Mesodermal cell (in vitro differentiated cells): ENCODE measurements at regions not wholly inside any gene's neighbourhood (a gene's known extent, or its start where the extent isn't known, plus 50 kb on each side); places are given as distances from the start of the nearest gene placed in this dataset.

ENCODE experiments used
- H3K27ac ChIP-seq: 2 replicates; pipeline ENCODE4 v1.7.0; 2013; ENCODE audit warnings: mild to moderate bottlenecking, low read depth, low read length, moderate library complexity; ENCODE audit not compliant: severe bottlenecking
- H3K36me3 ChIP-seq: 2 replicates; pipeline ENCODE4 v1.7.1; 2013; ENCODE audit warnings: mild to moderate bottlenecking, low read length, moderate library complexity; ENCODE audit not compliant: control insufficient read depth, insufficient read depth
- H3K4me1 ChIP-seq: one replicate; pipeline ENCODE4 v1.7.1; 2013; ENCODE audit warnings: mild to moderate bottlenecking, low read length; ENCODE audit not compliant: insufficient read depth, control insufficient read depth, poor library complexity, severe bottlenecking
- H3K4me3 ChIP-seq: 2 replicates; pipeline ENCODE4 v1.7.0; 2013; ENCODE audit warnings: low read length, control low read depth, mild to moderate bottlenecking; ENCODE audit not compliant: insufficient read depth, poor library complexity, severe bottlenecking; ENCODE audit errors: extremely low read depth
- H3K9me3 ChIP-seq: 2 replicates; pipeline ENCODE4 v1.7.1; 2013; ENCODE audit warnings: mild to moderate bottlenecking, low read length, moderate library complexity; ENCODE audit not compliant: control insufficient read depth
- WGBS, 2 experiments: methylation state at CpG; one replicate each; pipeline ENCODE4 v1.1.5; 2013; ENCODE audit warnings: missing lambda C conversion rate in 2 of 2; ENCODE audit not compliant: insufficient coverage in 2 of 2; 5-methylcytosine and 5-hydroxymethylcytosine counted together

GRCh38 chr3:95751509-95751908 lies 1062.9 kb upstream of the EPHA6 start:
- Histone ChIP-seq H3K9me3 (no peaks in the 10 kb centered on the region), H3K27ac (no peak overlapping the region), H3K4me1 (no peaks in the 10 kb centered on the region), H3K4me3 (no peak overlapping the region), H3K36me3 (no peaks in the 10 kb centered on the region)
- 67% methylated on average over 1 of the region's 3 CpGs; no CpG with 5 or more reads in 1 of the 2 experiments for WGBS, 2 experiments

GRCh38 chr3:95752199-95752598 lies 1062.2 kb upstream of the EPHA6 start:
- Histone ChIP-seq H3K9me3 (no peaks in the 10 kb centered on the region), H3K4me1 (no peaks in the 10 kb centered on the region), H3K36me3 (no peaks in the 10 kb centered on the region), H3K27ac (no peak overlapping the region), H3K4me3 (no peak overlapping the region)
- WGBS, 2 experiments = 100% methylated on average over 1 of the region's 2 CpGs; no CpG with 5 or more reads in 1 of the 2 experiments

GRCh38 chr3:95758707-95759106 lies 1055.7 kb upstream of the EPHA6 start:
- WGBS, 2 experiments = 70 to 83% methylated on average over 2 to 4 of the region's 4 CpGs
- Histone ChIP-seq H3K27ac (no peak overlapping the region), H3K9me3 (no peaks in the 10 kb centered on the region), H3K4me3 (no peak overlapping the region), H3K36me3 (no peaks in the 10 kb centered on the region), H3K4me1 (no peaks in the 10 kb centered on the region)

- Histone ChIP-seq H3K36me3 (no peaks in the 10 kb centered on the region), H3K27ac (no peak overlapping the region), H3K9me3 (no peaks in the 10 kb centered on the region), H3K4me3 (no peak overlapping the region), H3K4me1 (no peaks in the 10 kb centered on the region)
- 86 to 88% methylated on average over 4 to 6 of the region's 6 CpGs for WGBS, 2 experiments
Observed at GRCh38 chr3:95759614-95760301, 1054.6 kb upstream of the EPHA6 start.

- H3K4me3 ChIP-seq = no peak overlapping the region
- no peaks in the 10 kb centered on the region for H3K4me1 ChIP-seq
- 81 to 93% methylated on average over 4 of the region's 5 CpGs for WGBS, 2 experiments
- no peak overlapping the region for H3K27ac ChIP-seq
- no peaks in the 10 kb centered on the region for H3K36me3 ChIP-seq
- peaks cover 13% of the 10 kb centered on the region for H3K9me3 ChIP-seq
Observed at GRCh38 chr3:95775486-95776094, 1038.8 kb upstream of the EPHA6 start.

GRCh38 chr3:95781598-95781997 lies 1032.8 kb upstream of the EPHA6 start:
- H3K4me1 ChIP-seq = no peaks in the 10 kb centered on the region
- no peak overlapping the region for H3K4me3 ChIP-seq
- H3K36me3 ChIP-seq = no peaks in the 10 kb centered on the region
- H3K9me3 ChIP-seq = peaks cover under 1% of the 10 kb centered on the region
- H3K27ac ChIP-seq = no peak overlapping the region

GRCh38 chr3:95789111-95789510 lies 1025.3 kb upstream of the EPHA6 start:
- H3K4me3 ChIP-seq = no peak overlapping the region
- H3K4me1 ChIP-seq = no peaks in the 10 kb centered on the region
- no peak overlapping the region for H3K27ac ChIP-seq
- WGBS, 2 experiments = no CpG with 5 or more reads among the region's 1 CpG
- H3K36me3 ChIP-seq = no peaks in the 10 kb centered on the region
- H3K9me3 ChIP-seq = no peaks in the 10 kb centered on the region

GRCh38 chr3:95797081-95797480 lies 1017.3 kb upstream of the EPHA6 start:
- H3K9me3 ChIP-seq = no peaks in the 10 kb centered on the region
- WGBS, 2 experiments = 86 to 92% methylated on average over 1 to 2 of the region's 3 CpGs
- H3K4me1 ChIP-seq = peaks cover 3% of the 10 kb centered on the region
- H3K36me3 ChIP-seq = no peaks in the 10 kb centered on the region
- H3K4me3 ChIP-seq = no peak overlapping the region
- no peak overlapping the region for H3K27ac ChIP-seq

- no CpG with 5 or more reads among the region's 1 CpG for WGBS, 2 experiments
- no peak overlapping the region for H3K27ac ChIP-seq
- H3K4me3 ChIP-seq = no peak overlapping the region
- peaks cover 3% of the 10 kb centered on the region for H3K4me1 ChIP-seq
- no peaks in the 10 kb centered on the region for H3K36me3 ChIP-seq
- H3K9me3 ChIP-seq = no peaks in the 10 kb centered on the region
Observed at GRCh38 chr3:95798628-95799027, 1015.8 kb upstream of the EPHA6 start.

GRCh38 chr3:95810462-95810861 lies 1003.9 kb upstream of the EPHA6 start:
- H3K9me3 ChIP-seq = no peaks in the 10 kb centered on the region
- no peaks in the 10 kb centered on the region for H3K36me3 ChIP-seq
- H3K4me1 ChIP-seq = no peaks in the 10 kb centered on the region
- H3K27ac ChIP-seq = no peak overlapping the region
- WGBS, 2 experiments = no CpG with 5 or more reads among the region's 1 CpG
- H3K4me3 ChIP-seq = no peak overlapping the region

GRCh38 chr3:95813244-95813643 lies 1001.1 kb upstream of the EPHA6 start:
- H3K9me3 ChIP-seq = no peaks in the 10 kb centered on the region
- no peak overlapping the region for H3K27ac ChIP-seq
- H3K4me3 ChIP-seq = no peak overlapping the region
- WGBS, 2 experiments = 80 to 92% methylated on average over 1 to 2 of the region's 2 CpGs
- no peaks in the 10 kb centered on the region for H3K4me1 ChIP-seq
- no peaks in the 10 kb centered on the region for H3K36me3 ChIP-seq
